Hematopoietic multipotent progenitor cell treated with erythropoietin and hydrocortisone succinate and interleukin-3 and kit ligand, for 17 days (in vitro differentiated cells): ENCODE measurements at regions not wholly inside any gene's neighbourhood (a gene's known extent, or its start where the extent isn't known, plus 50 kb on each side); places are given as distances from the start of the nearest gene placed in this dataset.

ENCODE experiments used
- DNase-seq: peaks from one replicate; pipeline ENCODE4 v3.0.0-alpha.2; 2015; ENCODE audit warnings: low spot score

- DNase-seq = no peak
These were observed 292.3 kb downstream of the KBTBD8 start for GRCh38 chr3:67290438-67290837.

- no peak for DNase-seq
These were observed 293.5 kb downstream of the KBTBD8 start for GRCh38 chr3:67291287-67292252.

GRCh38 chr3:67292356-67293121, 294.4 kb downstream of the KBTBD8 start:
- DNase-seq = no peak

- no peak for DNase-seq
These were observed 296.2 kb downstream of the KBTBD8 start for GRCh38 chr3:67294341-67294740.

GRCh38 chr3:67296039-67296892, 298.2 kb downstream of the KBTBD8 start:
- no peak for DNase-seq

- DNase-seq = no peak
These were observed 299.8 kb downstream of the KBTBD8 start for GRCh38 chr3:67297715-67298475.

GRCh38 chr3:67301556-67301955, 303.4 kb downstream of the KBTBD8 start:
- DNase-seq = no peak

- DNase-seq = no peak
These were observed 304.4 kb downstream of the KBTBD8 start for GRCh38 chr3:67302489-67302888.

- DNase-seq = no peak
These were observed 307.1 kb downstream of the KBTBD8 start for GRCh38 chr3:67305160-67305559.

- no peak for DNase-seq
These were observed 307.8 kb downstream of the KBTBD8 start for GRCh38 chr3:67305922-67306321.

- no peak for DNase-seq
These were observed 313.3 kb downstream of the KBTBD8 start for GRCh38 chr3:67311440-67311839.

- no peak for DNase-seq
These were observed 314.0 kb downstream of the KBTBD8 start for GRCh38 chr3:67312155-67312554.

GRCh38 chr3:67318162-67318561, 320.1 kb downstream of the KBTBD8 start:
- DNase-seq = no peak

- no peak for DNase-seq
These were observed 326.4 kb downstream of the KBTBD8 start for GRCh38 chr3:67324554-67324953.
